CD4-positive, alpha-beta T cell treated with Interleukin-4 for 4 hours (primary cell): ENCODE measurements at regions not wholly inside any gene's neighbourhood (a gene's known extent, or its start where the extent isn't known, plus 50 kb on each side); places are given as distances from the start of the nearest gene placed in this dataset.
"Not testable (repeated sequence)": the region's sequence is repeated elsewhere in the genome, so short reads cannot be mapped to it uniquely, and the experiment has no call there.

ENCODE experiments used
- DNase-seq: peaks from one replicate; pipeline ENCODE4 v3.0.0-alpha.2; 2020

DNA sequence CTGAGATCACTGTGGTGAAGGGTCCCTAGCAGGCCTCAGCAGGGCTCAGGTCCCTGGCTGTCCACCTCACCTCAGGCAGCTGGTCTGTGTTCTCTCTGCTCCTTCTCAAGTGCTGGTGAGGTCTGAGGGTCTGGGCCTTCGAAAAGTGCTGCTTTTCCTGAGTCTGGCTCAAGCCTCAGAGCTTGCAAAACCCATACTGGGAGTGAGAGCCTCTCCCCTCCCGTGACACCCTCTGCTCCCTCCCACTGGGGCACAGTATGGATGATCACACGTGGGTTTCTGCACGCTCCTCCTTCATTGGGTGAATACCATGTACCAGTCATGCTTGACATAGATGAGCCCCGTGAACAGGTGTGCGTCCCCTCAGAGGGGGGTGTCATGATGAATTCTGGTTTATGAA lies 73.3 kb upstream of the WASF3 start:
- DNase-seq: no peak

DNA sequence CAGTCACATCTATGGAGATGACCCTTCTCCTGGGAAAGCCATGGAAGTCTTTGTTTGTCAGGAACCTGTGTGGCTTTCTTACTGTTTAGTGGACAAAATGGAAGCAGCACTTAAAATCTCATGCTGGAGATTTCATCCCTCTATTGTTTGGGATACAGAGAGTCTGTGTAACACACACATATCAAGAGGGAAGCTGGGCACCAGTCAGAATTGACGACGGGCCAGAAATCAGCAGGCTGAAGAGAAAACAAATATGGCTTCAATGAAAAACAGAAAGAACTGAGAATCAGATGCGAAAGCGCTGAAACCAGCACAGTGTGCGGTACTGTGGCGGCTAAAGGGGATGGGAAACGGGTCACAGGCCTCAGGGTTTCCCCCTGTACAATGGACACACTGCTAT lies 72.2 kb upstream of the WASF3 start:
- no peak for DNase-seq

DNA sequence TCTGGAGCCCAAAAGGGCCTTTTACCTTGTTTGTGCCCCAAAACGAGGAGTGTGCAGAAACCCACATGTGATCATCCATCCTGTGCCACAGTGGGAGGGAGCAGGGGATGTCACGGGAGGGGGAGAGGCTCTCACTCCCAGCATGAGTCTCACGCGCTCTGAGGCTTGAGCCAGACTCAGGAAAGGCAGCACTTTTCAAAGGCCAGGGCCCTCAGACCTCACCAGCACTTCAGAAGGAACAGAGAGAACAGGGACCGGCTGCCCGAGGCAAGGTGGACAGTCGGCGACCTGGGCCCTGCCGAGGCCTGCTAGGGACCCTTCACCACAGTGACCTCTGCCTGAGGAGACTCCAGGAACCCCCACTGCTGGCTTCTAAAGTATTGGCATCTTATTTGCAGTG lies 71.7 kb upstream of the WASF3 start:
- no peak for DNase-seq

DNA sequence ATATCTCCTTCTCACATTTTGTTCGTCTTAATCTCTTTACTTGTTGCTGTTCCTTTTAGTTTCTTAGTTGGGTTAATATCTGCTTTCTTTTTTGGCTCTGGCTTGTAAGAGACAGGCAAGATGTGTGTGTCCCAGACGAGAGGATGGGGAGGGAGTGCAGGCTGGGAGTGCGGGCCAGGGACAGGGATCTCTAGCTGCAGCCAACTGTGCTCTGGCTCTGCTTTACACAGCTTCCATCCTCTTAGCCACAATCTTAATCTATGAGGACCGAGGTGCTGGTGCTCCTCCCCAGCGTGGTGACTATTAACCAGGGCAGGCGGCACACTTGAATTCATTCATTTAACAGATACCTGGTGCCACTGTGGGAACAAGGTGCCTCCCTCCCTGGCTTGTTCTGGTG lies 70.9 kb upstream of the WASF3 start:
- DNase-seq: no peak

DNA sequence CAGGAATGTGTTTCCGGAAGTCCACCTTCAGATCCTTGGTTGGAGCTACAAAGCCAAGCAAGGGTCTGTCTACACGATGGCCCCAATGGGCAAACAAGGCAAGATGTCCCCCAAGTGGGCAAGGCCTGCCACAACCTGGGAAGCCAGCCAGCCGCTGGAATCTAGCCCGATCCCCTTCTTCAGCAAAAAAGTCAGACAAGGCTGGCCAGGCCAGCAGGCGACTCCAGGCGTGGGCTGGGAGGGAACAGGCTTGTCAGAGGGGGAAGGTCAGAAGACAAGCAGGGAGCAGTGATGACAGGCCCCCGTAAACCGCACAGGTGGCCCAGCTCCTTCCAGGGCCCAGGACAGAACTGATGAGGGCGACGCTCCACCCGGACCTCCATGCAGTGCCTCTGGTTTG lies 69.7 kb upstream of the WASF3 start:
- no peak for DNase-seq

DNA sequence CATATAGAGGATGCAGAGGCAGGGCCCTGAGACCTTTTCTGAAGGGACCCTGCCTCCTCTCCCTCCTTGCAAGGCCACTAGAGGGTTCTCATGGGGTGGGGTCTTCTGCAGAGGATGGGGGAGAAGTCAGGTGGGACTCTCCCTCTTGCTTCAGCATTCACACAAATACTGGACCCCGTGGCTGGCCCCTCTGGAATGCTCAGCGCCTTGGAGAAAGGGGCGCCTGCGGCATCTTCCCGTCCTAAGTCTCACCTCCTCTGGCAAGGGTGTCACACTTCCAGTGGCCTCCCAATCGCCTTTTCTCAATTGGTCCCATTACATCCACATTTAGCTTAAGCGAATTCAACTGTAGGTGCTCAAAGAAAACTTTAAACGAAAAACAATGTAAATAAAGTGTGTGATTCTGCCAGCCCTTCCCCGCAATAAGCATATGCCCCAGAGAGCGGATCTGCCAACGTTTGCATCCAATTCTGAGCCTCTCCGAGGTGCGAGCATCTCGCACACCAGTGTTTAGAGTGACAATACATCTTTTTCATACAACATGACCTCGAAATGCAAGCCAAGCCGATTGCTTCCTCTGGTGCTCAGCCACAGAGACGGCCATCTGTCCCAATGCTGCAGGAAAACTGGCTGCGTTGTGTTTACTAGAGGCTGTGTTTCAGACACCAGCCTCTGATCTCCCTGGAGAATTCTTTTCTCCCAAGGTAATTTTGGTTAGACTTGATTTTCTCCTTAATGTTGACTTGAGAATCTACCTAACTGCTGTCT lies 69.1 kb upstream of the WASF3 start:
- no peak for DNase-seq

DNA sequence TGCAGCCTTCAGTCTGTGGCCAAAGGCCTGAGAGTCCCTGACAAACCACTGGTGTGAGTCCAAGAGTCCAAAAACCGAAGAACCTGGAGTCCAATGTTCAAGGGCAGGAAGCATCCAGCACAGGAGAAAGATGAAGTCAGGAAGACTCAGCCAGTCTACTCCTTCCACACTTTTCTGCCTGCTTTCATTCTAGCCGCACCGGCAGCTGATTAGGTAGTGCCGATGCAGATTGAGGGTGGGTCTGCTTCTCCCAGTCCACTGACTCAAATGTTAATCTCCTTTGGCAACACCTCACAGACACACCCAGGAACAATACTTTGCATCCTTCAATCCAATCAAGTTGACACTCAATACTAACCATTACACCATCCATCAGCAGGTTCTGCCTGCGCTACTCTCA lies 65.2 kb upstream of the WASF3 start:
- not testable (repeated sequence) for DNase-seq

DNA sequence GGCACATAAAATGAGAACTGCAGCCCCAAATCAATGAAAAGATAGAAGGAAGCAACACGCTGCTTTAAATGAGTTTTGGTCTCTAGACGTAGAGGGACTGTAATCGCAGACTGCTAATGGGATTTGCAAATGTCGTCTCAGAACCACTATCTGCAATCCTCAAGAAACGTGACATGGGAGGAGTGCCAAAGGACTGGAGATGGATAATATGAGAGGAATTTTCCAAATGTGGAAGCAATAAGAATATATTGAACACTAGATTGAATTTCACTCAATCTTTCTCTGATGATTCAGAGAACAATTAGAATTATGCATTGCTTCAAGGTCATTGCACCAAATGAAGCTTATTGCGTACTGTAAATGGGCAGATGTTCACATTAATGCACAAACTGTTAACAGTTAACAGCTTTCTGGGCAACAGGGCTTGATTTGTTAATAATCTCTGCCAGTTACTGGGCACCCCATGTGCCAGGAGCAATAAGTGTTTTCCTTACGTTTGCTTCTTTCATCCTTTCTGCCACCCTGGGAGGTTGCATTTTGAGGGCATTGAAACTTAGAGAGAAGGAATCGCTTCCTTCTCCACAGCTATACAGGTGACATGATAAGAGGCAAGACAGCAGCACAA lies 62.8 kb upstream of the WASF3 start:
- DNase-seq: no peak

DNA sequence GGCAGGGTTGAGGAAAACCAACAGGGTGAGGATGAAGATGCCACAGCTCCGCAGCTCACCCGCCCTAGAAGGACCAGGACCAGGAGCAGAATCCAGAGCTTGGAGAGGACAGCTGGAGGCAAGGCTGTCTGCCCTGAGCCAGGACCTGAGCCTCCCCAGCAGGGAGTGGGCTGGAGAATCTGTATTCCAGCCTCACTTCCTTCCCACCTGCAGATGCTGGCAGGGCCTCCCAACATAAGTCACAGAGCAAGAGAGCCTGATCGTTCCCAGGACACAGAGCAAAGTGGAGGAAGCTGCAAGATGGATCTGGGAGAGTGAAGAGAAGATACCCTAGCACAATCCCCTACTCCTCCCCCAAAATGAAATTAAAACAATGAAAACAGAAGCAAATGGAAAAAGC lies 61.7 kb upstream of the WASF3 start:
- no peak for DNase-seq

DNA sequence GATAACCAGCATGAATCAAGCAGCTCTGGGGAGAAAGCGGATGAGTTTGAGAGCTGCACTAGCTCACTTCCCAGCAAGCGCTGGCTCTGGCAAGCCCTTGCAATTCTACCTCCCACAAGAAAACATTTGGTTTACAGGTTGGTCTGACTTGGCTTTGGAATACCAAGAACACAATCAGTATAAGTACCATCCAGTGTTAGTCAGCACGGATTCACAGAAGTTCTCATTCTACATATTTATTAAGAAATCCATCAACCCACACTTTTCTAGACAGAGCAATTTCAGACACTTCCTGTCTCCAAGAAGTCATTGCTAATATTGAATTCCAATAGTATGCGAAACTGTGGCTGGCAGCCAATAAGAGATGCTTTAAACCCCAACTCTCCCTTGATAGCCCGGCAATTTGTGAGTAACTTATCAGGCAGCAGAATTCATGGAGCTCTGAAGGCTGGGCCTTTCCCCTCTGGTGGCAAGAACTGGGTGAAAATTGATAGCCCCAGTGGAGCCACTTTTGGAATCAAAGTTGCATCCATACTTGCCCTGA lies 59.4 kb upstream of the WASF3 start:
- DNase-seq: no peak

DNA sequence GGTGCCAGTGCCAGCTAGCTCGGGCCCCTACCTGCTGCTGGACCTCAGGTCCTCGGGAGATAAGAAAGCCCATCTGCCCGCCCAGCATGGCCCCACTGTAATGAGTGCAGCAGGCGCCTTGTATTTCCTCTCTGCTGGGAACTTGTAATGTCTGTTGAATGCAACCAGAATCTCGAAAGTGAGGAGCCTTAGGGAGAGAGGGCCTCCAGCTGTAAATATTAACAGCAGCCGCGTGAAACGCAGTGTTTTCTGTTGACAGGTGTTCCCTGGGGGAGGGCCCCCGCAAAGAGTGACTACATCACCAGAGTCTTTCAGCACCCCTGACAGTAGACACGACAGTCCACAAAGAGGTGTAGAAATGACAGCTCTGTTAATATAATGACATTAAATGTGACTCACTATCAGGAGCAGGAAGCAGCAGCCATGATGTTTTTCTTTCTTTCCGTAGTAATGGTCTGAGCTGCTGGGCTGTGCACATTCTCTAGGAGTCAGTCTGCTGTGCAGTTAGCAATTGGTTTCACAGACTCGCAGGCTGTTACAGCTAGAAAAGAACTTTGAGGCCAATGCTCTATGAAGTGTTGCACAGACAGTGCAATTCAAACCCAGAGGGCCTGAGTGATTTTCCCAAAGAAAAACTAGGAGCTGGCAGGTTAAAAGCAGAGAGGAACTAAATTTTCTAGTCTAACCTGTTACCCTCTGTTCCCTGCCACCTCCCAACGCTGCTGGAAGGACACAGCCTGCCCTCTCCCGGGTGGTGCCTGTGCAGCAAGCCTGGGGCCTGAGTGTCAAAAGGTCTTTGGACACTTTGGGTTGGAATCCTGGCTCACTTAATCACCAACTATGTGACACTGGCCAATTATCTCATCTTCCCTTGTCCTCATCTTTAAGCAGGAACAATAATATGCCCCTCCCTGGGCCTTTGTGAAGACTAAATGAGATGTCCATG lies 58.6 kb upstream of the WASF3 start:
- no peak for DNase-seq

DNA sequence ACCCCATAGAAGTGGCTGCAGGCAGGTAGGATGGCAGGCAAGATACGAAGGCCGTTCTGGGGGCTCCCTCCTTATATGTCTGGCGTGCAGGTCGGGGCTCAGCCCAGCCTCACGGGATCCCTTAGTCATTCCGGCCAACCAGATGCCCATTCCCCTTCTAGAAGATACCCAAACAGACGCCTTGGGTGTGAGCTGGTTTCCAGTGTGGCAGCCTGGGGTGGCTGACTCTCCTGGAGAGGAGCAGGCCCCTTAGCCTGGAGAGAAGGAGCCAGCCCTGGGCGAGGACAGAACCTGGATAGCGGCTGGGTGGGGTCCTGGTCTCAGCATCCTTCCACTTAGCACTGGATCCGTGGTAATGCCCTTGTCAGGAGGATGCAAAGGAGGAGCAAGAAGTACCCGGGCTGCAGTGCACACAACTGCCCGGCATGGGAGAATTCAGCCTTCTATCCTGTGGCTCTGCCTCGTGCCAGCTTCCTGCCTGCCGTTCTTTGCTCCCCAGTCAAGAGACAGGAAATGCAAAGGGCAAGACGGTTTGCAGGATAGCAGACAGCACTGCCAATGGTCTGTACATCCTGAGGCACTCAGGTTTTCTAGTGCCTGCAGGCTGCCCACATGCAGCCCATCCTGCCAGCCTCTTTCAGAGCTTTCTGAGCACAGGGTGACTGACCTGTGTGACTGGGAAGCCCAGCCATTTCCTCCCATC lies 56.7 kb upstream of the WASF3 start:
- DNase-seq: no peak

DNA sequence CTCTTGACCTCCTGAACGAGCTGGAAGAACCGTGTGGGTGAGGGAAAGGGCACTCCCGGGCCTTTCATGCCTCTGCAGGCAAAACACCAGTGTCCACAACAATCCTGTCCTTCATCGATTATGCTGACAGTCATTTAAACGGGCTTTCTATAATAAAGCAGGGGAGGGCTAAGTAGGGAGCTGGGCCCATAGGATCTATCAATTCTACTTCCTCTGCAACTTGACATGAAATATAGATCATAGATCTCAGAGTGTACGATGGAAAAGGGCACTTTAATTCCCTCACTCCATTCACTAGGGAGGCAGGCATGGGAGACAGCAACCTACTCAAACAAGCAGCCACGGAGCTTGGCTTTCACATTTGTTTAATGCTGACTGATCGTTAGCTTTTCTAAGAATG lies 55.8 kb upstream of the WASF3 start:
- no peak for DNase-seq

DNA sequence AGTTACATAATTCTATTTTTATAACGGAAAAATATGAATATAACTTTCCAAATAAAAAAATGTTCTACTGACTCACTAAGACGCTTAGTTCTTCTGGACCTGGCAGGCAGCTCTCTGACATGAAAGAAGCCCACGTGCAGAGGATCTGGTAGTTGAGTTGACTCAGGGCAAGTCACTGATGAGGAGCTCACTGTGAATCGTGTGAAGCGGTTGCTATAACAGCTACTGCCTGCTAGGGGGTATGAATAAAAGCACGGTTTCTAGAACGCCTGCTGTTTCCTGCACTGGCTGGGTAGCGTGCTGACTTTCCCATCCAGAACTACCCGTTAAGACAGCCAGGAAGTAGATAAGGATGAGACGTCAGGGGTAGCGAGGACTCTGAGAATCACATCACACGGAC lies 54.7 kb upstream of the WASF3 start:
- DNase-seq: no peak

DNA sequence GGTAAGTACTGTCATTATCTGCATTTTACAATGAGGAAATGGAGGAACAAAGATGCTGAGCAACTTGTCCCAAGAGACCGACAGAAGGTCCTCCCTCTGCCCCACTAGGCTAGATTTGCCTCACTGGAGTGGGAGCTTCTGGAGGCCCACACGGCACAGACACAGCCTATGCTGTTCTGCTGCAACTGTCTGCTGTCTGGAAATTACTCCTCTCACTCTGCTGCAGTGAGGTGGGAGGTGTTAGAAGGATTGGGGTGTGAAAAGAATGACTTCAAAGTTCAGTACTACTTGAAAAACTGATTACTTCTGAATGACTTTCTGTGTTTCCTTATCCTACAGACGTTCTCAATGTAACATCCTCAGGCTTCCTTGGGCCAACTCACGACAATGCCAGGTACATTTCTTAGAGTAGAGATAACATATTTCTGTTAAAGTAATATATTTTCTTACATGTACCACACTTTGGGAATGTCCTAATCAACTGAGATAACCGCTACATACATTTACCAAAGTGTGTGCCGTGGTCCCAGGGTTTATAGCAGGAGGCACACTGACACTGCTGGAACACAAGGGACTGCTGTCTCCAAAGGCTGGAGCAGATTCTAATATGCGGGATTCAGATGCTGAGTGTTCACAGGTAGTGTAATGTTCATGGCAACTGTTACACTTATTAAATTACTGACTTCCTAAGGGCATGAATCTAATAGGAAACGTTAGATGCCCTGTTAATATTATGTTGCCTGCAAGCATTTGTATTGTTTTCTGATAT lies 53.5 kb upstream of the WASF3 start:
- no peak for DNase-seq
